ENCODE measurements at regions not wholly inside any gene's neighbourhood (a gene's known extent, or its start where the extent isn't known, plus 50 kb on each side); places are given as distances from the start of the nearest gene placed in this dataset.

DNA sequence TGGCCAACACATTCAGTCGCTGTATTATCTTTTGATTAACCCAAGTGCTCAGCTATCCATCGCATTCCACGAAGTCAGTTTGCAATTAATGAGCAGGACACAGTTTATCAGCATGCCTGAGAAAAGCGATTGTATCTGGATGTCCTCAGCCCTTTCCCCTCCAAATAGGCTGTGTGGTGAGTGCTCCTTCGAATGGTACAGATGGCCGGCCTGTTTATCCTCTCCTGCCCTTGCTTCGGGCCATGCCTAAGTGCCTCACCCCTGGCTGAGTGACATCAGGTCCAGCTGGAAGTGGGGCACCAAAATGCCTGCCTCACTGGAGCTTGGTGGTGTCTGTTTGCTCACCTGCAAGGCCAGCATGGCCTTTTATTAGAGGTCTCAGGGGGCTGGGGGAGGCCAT lies 317.3 kb downstream of the GADD45G start:
- no peak for DNase-seq

DNA sequence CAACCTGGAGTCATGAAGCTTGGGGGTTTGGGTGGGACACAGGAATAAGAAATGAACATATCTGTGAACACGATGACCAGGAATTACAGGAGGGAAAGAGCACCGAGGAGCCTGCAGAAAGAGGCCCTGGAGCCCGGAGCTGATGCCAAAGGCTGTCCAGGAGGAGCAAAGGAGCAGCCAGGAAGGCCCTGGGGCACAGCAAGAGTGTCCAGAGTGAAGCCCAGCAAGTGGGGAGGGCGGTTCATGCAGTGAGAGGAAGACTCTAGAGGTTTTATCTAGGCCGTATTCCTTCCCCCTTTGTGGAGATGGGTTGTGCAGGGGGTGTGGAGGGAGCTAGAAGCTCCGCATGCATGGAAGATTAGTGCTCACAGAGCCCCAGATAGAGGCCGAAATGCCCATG lies 318.4 kb downstream of the GADD45G start:
- DNase-seq, result no peak

GRCh38 chr9:89923961-89924504 lies 319.2 kb downstream of the GADD45G start:
- DNase-seq, result no peak

- no peak for DNase-seq
These were observed 319.8 kb downstream of the GADD45G start for GRCh38 chr9:89924611-89925010.

DNA sequence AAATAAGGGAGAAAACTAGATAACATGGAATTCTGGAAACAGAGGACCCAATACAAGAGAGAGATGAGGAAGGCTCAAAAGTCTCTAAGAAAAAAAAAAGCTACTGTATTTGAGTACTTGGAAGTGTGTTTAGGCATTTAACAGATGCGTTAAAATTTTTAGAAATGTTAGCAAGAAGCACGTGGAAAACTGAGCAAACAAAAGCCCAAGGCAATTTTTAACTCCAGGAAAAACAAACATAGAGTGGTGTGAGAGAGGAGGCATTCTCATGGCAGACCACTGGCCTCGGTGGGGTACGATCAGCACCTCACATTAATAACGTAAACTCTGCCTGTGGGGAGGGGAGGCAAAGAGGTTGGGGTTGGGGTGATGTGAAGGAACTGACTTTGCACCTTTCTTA lies 321.4 kb downstream of the GADD45G start:
- DNase-seq, result no peak

DNA sequence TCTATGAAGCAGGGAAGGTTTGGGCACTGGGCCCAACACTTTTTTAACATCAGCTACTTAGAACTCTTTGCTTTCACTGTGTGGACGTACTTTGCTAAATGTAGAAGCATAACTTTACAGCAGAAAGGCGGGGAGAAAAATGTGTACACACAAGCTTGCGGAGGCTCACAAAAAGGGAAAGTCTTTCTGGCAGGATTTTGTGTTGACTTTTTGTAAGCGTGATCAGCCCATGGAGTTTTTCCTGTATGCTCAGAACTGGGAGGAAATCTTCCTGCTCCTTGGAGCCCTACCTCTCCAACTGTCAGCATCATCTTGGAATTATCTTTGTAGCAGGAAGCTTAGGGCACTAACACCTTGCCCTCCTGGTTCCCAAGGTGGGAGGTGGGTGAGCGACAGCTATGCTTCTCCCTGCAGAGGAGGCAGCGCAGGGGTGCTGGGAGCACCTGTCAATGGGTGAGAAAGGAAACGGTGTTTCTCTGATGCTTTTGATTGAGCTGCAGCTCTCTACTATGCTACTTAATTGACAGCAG lies 321.9 kb downstream of the GADD45G start:
- DNase-seq, result no peak

GRCh38 chr9:89928106-89928505 lies 323.3 kb downstream of the GADD45G start:
- no peak for DNase-seq

DNA sequence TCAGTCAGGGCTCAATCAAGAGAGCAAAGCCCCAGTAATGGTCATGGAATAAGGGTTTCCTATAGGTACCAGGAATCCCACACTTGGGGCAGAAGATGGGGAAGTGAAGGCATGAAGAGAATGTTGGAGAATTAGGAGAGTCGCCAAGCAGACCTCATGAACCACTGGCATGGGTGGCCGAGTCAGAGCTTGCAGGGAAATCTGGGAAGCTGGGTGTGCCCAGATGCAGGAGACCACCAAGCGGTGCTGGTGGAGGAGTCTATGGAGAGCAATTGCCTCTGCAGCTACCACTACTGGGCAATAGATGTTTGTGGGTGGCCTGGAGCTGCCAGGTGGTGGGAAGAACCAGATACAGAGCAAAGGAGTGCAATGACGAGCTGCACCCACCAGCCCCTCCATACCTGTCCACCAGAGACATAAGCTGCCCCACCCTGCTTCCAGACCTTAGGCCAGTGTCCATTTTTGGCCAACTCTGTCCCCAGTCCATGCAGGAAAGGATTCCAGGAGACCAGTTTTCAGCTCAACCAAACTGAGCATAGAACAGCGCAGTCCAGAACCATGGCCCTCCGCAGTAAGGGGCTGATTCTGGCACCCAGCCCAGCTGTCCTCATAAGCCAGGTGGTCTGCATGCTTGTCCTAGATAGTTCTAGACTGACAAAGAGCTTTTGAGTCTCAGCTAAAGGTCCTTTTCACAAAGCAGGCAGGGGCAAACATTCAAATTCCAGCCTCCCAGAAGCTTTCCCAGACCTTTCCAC lies 323.9 kb downstream of the GADD45G start:
- DNase-seq, result no peak

- no peak for DNase-seq
These were observed 324.5 kb downstream of the GADD45G start for GRCh38 chr9:89929315-89929672.

DNA sequence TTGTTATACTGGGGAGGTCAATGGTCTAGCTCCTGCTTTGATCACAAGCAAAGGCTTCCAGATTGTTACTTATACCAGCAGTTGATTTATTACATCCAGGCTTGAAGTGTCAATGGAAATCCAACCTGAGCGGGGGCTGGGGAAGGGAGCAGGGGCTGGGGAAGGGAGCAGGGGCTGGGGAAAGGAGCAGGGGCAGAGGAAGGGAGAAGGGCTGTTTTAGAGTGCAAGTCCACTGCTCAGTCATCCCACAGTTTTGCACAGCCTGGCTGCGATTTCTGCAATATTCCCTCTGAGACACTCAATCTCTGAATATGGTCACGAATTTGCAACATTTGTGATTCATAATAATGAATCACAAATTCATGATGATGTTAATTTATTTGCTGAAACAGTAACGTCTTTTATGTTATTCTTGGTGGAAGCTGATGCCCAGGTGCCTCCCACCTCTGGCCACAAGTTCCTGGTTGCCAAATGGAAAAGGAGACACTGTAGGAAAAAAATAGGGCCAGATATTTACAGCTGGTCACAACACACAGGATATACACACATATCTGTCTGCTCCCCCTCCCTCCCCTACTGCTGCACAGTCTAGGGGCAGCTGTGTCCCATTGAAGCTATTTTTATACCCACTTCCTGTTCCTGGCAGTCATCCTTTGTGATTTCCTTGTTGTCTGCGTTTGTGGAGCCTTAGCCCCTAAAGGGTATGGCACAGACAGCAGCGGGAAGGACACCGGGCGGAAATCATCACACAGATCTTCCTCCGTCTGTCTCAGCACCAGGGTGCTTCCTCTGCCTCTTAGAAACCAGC lies 325.1 kb downstream of the GADD45G start:
- DNase-seq, result no peak

DNA sequence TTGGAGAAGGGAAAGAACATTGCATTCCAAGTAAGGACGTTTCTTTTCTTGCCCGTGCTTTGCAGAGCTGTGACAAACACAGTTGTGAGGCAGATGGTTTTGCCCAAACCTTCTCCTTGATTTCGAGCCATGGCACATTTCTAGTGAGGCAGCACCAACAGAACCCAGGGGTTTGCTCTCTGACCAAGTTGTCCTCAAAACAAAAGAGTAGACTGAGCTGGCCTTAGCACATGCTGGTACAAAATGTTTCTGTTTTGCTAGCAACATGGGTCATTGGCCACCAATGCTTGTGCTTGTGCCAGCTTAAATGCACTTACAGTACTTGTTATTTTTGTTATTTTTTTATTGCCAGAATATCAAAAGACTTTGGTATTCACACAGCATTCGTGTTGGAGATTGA lies 328.8 kb downstream of the GADD45G start:
- no peak for DNase-seq

- DNase-seq, result no peak
These were observed 330.3 kb downstream of the GADD45G start for GRCh38 chr9:89935115-89935514.

GRCh38 chr9:89935801-89936200 lies 331.0 kb downstream of the GADD45G start:
- DNase-seq, result no peak

- DNase-seq, result no peak
These were observed 332.2 kb downstream of the GADD45G start for GRCh38 chr9:89937051-89937450.

GRCh38 chr9:89939181-89939580 lies 334.4 kb downstream of the GADD45G start:
- DNase-seq, result no peak

DNA sequence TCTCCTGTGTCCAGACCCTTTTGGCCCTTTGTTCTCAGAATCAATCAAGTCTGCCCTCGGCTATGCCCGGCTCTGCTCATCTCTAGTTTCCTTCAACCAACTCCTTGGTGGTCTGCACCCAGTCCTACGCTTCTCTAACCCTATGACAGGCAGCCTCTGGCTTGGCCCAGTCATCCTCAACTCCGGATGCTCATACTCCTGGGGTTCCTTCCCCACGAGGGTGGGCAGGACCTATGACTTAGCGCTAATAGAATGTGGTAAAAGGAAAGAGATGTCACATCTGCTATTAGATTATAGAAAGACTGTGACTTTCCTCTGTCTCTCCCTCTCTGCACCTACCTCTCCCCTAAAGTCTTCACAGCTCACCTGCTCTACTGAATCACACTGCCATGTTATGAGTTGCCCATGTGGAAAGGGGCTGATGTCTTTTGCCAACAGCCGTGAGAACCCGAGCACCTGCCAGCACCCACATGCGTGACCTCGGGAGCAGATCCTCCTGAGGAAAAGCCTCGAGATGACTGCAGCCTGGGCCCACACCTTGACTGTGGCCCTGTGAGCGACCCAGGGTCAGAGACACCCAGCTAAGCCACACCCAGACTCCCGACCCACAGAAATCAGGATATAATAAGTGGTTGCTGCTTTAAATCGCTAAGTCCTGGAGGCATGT lies 334.9 kb downstream of the GADD45G start:
- no peak for DNase-seq

DNA sequence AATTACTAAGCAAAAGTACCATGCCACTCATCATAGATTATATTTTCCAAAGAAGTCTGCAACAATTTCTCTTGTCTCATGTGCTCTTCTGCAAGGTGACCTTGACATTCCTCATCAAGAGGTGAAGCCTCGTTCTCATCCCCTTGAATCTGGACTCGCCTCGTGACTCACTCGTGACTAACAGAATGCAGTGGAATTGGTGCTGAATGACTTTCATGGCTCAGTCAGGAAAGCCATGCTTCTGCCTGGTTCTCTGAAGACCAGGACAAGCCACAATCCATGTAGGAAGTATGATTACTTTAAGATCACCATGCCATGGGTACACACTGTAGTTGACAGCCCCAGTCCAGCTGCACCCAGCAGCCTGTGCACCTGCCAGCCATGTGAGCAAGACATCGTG lies 335.8 kb downstream of the GADD45G start:
- no peak for DNase-seq

DNA sequence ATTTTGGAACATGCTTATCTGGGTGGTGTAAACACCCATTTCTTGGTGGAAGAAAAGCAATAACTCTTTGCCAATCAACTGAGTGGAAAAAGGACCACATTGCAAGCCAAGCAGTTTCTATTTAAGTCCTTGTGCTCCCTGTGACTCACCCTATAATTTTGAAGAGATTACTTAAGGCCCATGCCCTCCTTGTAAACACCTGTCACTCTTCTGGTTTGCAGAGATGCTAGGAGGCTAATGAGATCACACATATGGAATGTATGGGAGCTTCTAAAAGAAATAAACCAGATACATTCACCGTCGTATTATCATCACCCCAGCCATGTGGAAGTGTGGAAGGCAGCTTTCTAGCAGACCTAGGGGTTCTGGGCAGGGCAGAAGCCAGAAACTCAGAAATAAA lies 337.1 kb downstream of the GADD45G start:
- DNase-seq, result no peak

- DNase-seq, result no peak
These were observed 337.8 kb downstream of the GADD45G start for GRCh38 chr9:89942643-89943042.

GRCh38 chr9:89943309-89943708 lies 338.5 kb downstream of the GADD45G start:
- DNase-seq, result no peak

- no peak for DNase-seq
These were observed 338.9 kb downstream of the GADD45G start for GRCh38 chr9:89943728-89944127.

DNA sequence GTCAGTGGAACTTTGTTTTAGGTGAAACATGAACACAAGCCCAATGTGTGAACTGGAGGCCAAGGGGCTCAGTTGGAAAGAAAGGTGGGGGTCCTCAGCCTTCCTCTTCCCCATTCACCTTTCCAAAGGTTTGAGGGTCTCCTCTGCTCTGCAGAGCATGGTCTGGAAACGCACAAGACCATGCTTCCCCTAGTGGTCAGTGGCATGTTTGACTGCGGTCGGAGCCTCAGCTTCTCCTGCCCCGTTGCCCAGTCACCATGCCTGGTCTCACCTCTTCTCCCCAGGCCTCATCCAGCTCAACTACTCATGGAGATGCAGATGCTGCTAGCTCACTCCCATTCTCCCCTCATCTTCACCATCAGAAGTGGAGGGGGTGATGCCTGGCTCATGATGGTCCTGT lies 340.3 kb downstream of the GADD45G start:
- no peak for DNase-seq

- no peak for DNase-seq
These were observed 341.9 kb downstream of the GADD45G start for GRCh38 chr9:89946741-89947140.

Measured in CD4-positive, alpha-beta T cell treated with Interleukin-15 for 1 hour (primary cell).